HG03139 (cell line): ENCODE measurements at regions not wholly inside any gene's neighbourhood (a gene's known extent, or its start where the extent isn't known, plus 50 kb on each side); places are given as distances from the start of the nearest gene placed in this dataset.

Source experiments
- ATAC-seq: cut with Tn5 transposase; IDR thresholded peaks from one replicate; pipeline ENCODE4 v1.9.1; 2021; ENCODE audit not compliant: unreplicated experiment

- no peak for ATAC-seq
Observed at GRCh38 chr21:35905096-35905962, 155.0 kb downstream of the SETD4 start.

GRCh38 chr21:35900539-35900938 lies 159.8 kb downstream of the SETD4 start:
- no peak for ATAC-seq

GRCh38 chr21:35896060-35896459 lies 164.3 kb downstream of the SETD4 start:
- ATAC-seq, result no peak

GRCh38 chr21:35895598-35895997 lies 164.7 kb downstream of the SETD4 start:
- ATAC-seq, result no peak

GRCh38 chr21:35893156-35893555 lies 167.2 kb downstream of the SETD4 start:
- ATAC-seq, result no peak

GRCh38 chr21:35886887-35887286 lies 173.4 kb downstream of the SETD4 start:
- ATAC-seq, result no peak

- no peak for ATAC-seq
Observed at GRCh38 chr21:35885942-35886541, 174.3 kb downstream of the SETD4 start.

- ATAC-seq, result no peak
Observed at GRCh38 chr21:35882791-35883240, 177.5 kb downstream of the SETD4 start.

GRCh38 chr21:35873441-35873840 lies 186.9 kb downstream of the SETD4 start:
- ATAC-seq, result no peak

GRCh38 chr21:35871906-35872305 lies 188.4 kb downstream of the SETD4 start:
- no peak for ATAC-seq

GRCh38 chr21:35868869-35869223 lies 191.5 kb downstream of the SETD4 start:
- no peak for ATAC-seq

GRCh38 chr21:35868005-35868868 lies 192.1 kb downstream of the SETD4 start:
- no peak for ATAC-seq

GRCh38 chr21:35864039-35864438 lies 196.3 kb downstream of the SETD4 start:
- no peak for ATAC-seq

- ATAC-seq, result no peak
Observed at GRCh38 chr21:35862969-35863368, 197.4 kb downstream of the SETD4 start.

- no peak for ATAC-seq
Observed at GRCh38 chr21:35861661-35862060, 198.7 kb downstream of the SETD4 start.

GRCh38 chr21:35860189-35860869 lies 200.0 kb downstream of the SETD4 start:
- no peak for ATAC-seq

- ATAC-seq, result no peak
Observed at GRCh38 chr21:35859677-35860076, 200.6 kb downstream of the SETD4 start.

- no peak for ATAC-seq
Observed at GRCh38 chr21:35857095-35857494, 203.2 kb downstream of the SETD4 start.

- no peak for ATAC-seq
Observed at GRCh38 chr21:35855484-35855883, 204.8 kb downstream of the SETD4 start.

- no peak for ATAC-seq
Observed at GRCh38 chr21:35854281-35854680, 206.0 kb downstream of the SETD4 start.
